ENCODE measurements at regions not wholly inside any gene's neighbourhood (a gene's known extent, or its start where the extent isn't known, plus 50 kb on each side); places are given as distances from the start of the nearest gene placed in this dataset.

- TF ChIP-seq CTCF (IDR thresholded peaks at IDR 0.05; ENCODE audit: low read length) = no peak
- no peak for TF ChIP-seq EZH2 (optimal IDR thresholded peaks at IDR 0.05; ENCODE audit: low read depth, low read length)
Measured at GRCh38 chr13:64438084-64438483, 2792.1 kb downstream of the PCDH9 start.

All from MM.1S (cell line).